GM12891 (cell line): ENCODE measurements at regions not wholly inside any gene's neighbourhood (a gene's known extent, or its start where the extent isn't known, plus 50 kb on each side); places are given as distances from the start of the nearest gene placed in this dataset.

Experiments used
- DNase-seq: peaks from one replicate; pipeline ENCODE4 v3.0.0; 2011; ENCODE audit warnings: low spot score; ENCODE audit not compliant: insufficient read length
- FAIRE-seq: peaks from 2 replicates; lab custom pipeline; 2011; peaks lifted over from hg19 to GRCh38; lab: Jason Lieb, UNC
- PAX5 ChIP-seq: IDR thresholded peaks from 2 replicates; pipeline ENCODE4 v1.6.1; 2011; ENCODE audit warnings: low read length, moderate library complexity, mild to moderate bottlenecking; ENCODE audit not compliant: insufficient read depth, severe bottlenecking
- POLR2A ChIP-seq: IDR thresholded peaks from 2 replicates; pipeline ENCODE4 v1.6.1; 2011; ENCODE audit warnings: low read depth, low read length, control low read depth
- POLR2AphosphoS5 ChIP-seq: IDR thresholded peaks from 2 replicates; pipeline ENCODE4 v1.6.1; 2011; ENCODE audit warnings: low read depth, low read length, control low read depth
- POU2F2 ChIP-seq: IDR thresholded peaks from 2 replicates; pipeline ENCODE4 v1.6.1; 2011; ENCODE audit warnings: low read depth, mild to moderate bottlenecking, control low read depth, low read length, moderate library complexity
- SPI1 ChIP-seq: IDR thresholded peaks from 2 replicates; pipeline ENCODE4 v1.6.1; 2011; ENCODE audit warnings: low read depth, low read length, control low read depth
- TAF1 ChIP-seq: IDR thresholded peaks from 2 replicates; pipeline ENCODE4 v1.6.1; 2011; ENCODE audit warnings: low read depth, low read length, control low read depth

DNA sequence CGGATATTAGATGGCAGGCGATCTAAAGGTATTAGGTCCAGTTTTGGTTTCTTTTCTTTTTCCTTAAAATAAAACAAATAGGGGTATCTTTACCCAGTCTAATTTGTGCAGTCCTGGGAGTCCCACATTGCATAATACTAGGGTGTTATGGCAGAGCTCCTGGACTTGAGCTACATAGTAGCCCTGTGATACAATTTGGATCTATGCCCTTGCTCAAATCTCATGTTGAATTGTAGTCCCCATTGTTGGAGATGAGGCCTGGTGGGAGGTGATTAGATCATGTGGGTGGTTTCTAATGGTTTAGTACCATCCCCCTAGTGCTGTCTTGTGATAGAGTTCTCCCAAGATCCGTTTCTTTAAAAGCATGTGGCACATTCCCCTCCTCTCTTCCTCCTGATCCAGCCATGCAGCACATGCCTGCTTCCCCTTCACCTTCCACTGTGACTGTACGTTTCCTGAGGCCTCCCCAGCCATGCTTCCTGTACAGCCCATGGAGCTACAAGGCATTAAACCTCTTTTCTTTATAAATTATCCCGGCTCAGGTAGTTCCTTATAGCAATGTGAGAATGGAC is 141.9 kb downstream of the RPS24 start:
- TF ChIP-seq SPI1 (no peak), PAX5 (no peak), POLR2A (no peak), TAF1 (no peak), POU2F2 (no peak), POLR2AphosphoS5 (no peak)
- FAIRE-seq, result no peak
- DNase-seq, result no peak

GRCh38 chr10:78176320-78177317 is 143.0 kb downstream of the RPS24 start:
- TF ChIP-seq POLR2AphosphoS5 (no peak), TAF1 (no peak), SPI1 (no peak), POU2F2 (no peak)
- DNase-seq (no peak), FAIRE-seq (no peak)

DNA sequence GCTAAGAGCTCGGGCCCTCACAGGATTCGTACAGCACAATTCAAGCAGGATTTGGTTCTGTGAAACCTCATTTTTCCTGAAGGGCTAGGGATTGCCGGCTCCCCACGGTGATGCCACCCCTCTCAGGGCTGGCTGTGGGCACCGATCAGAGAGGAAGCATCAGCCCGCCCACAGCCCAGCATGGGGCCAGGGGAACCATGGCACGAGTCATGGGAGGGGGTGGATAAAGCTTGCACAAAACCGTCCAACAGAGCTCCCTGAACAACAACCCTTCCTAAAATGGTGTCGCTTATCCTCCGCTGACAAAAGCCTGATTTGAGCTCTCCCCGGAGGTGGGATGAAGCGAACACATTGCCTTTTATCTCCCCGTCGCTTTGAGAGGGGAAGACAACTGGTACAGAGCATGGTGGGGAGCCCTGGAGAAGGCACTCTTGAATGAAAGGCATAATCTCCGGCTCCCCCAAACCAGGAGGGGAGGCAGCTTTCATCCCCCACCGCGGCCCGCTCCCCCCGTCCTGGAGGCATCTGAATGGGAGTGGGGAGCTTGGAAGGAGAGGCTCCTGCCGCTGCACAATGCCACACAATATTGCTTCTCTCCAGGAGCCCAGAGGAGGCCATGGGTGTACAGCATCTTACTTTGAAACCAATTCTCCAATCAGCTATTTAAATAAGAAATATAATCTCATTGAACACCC is 144.0 kb downstream of the RPS24 start:
- DNase-seq, result no peak
- FAIRE-seq, result no peak
- TF ChIP-seq SPI1, result no peak
- TF ChIP-seq POLR2AphosphoS5, result no peak
- TF ChIP-seq POLR2A, result no peak
- no peak for TF ChIP-seq TAF1
- no peak for TF ChIP-seq POU2F2
- TF ChIP-seq PAX5, result no peak

DNA sequence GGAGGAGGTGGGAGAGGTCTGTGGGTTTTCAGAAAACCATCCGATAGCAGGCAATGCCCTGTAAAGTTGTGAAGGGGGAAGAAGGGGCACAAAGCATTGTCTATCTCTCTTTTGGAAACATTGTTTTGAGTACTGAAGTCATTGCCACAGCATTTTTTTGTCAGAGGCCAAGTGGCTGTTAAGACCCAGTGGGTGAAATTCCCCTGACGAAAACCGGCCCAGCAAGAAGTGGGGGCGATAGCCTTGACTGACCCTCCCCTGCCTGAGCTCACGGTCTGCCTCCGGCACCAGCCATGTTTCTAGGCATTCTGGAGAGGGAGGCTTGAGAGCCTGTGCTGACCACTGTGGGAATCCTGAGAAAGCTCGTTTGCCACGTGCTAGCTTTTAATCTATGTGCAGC is 144.7 kb downstream of the RPS24 start:
- no peak for FAIRE-seq
- no peak for TF ChIP-seq TAF1
- no peak for TF ChIP-seq POLR2AphosphoS5
- TF ChIP-seq POLR2A, result no peak
- DNase-seq, result no peak

- no peak for DNase-seq
- no peak for TF ChIP-seq POLR2AphosphoS5
- TF ChIP-seq SPI1, result no peak
- TF ChIP-seq TAF1, result no peak
- no peak for TF ChIP-seq POLR2A
- TF ChIP-seq POU2F2, result no peak
- TF ChIP-seq PAX5, result no peak
- no peak for FAIRE-seq
These were observed 145.3 kb downstream of the RPS24 start for GRCh38 chr10:78178940-78179339.

DNA sequence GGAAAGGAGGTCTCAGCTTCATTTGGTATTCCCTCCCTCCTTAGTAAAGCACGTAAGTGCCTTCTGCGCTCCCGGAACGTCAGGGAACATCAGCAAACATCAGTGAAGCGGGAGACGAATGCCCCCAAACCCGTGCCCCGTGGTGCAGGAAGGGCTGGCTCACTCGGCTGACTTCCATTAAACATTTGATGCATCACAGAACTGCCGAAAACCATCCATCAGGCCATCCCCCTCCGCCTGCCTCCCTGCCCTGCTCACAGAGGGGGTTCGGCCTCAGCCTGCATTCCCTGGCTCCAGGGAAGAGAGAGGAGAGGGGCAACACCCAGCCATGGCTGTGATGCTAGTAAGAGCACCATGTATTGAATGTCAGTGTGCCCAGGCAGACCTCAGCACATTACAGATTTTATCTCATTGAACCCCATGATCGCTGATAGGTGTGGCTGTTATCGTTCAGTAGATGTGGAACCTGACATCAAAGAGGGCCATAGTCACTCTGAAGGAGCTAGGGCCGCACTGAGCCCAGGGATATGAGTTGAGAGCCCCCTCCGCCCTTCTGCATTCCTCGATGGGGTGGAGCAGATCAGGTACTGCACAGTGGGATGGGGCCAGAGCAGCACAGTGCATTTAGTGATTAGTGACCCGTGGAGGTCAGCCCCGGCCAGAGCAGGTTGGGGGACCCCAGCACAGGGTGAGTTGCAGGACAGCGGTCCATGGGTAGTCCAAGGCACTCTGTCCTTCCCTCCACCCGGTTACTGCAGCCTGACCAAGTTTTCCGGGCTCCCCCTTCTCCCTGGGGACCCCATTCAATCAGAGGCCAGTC is 146.4 kb downstream of the RPS24 start:
- DNase-seq (no peak), FAIRE-seq (no peak)
- no peak for TF ChIP-seq POLR2A
- TF ChIP-seq SPI1, result no peak

DNA sequence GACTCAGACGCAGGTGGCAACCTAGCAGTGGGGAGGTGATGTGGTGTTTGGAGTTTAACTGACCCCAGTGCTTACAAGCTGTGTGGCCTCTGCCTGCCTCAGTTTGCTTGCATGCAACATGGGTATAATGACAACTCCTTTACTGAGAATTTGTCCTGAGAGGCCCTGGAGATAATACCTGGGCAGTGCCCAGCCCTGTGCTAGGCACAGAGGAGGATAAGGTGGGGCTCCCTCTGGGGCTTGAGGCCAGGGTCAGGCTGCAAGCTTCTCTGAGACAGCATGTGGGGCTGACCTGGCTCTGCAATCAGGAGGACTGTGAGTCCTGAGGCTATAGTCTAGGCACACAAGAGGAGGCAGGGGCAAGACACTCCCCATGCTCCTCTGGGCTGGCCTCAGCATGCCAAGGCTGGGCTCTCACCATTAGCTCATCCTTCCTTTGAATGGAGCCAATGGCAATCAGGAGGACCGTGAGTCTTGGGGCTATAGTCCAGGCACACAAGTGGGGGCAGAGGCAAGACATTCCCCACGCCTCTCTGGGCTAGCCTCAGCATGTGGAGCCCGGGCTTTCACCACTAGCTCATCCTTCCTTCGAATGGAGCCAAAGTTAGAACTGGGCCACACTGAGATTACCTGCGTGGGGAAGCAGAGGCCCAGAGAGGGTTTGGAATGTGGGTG is 147.9 kb downstream of the RPS24 start:
- DNase-seq (no peak), FAIRE-seq (no peak)
- TF ChIP-seq POLR2AphosphoS5 (no peak), POLR2A (no peak), PAX5 (no peak), TAF1 (no peak), SPI1 (no peak), POU2F2 (no peak)

- FAIRE-seq (no peak), DNase-seq (no peak)
- TF ChIP-seq TAF1 (no peak), POLR2A (no peak), SPI1 (no peak), POU2F2 (no peak), PAX5 (no peak), POLR2AphosphoS5 (no peak)
These were observed 149.2 kb downstream of the RPS24 start for GRCh38 chr10:78182841-78183240.
